Stimulated activated CD4-positive, alpha-beta T cell treated with anti-CD3 and anti-CD28 coated beads, Interleukin-15, amount 100 ng/mL, for 24 hours (primary cell): ENCODE measurements at regions not wholly inside any gene's neighbourhood (a gene's known extent, or its start where the extent isn't known, plus 50 kb on each side); places are given as distances from the start of the nearest gene placed in this dataset.
"Not testable (repeated sequence)": the region's sequence is repeated elsewhere in the genome, so short reads cannot be mapped to it uniquely, and the experiment has no call there.

Source experiments
- DNase-seq: peaks from one replicate; pipeline ENCODE4 v3.0.0-alpha.2; 2020

GRCh38 chr2:122519821-122520611 lies 764.6 kb downstream of the TSN start:
- DNase-seq = no peak

GRCh38 chr2:122523143-122523542 lies 767.7 kb downstream of the TSN start:
- no peak for DNase-seq

GRCh38 chr2:122523981-122524380 lies 768.5 kb downstream of the TSN start:
- DNase-seq = no peak

GRCh38 chr2:122525336-122525735 lies 769.9 kb downstream of the TSN start:
- DNase-seq = no peak

GRCh38 chr2:122528061-122528460 lies 772.6 kb downstream of the TSN start:
- DNase-seq = no peak

GRCh38 chr2:122528958-122529705 lies 773.7 kb downstream of the TSN start:
- DNase-seq = no peak

GRCh38 chr2:122530814-122531213 lies 775.4 kb downstream of the TSN start:
- no peak for DNase-seq

GRCh38 chr2:122531290-122532071 lies 776.0 kb downstream of the TSN start:
- DNase-seq = no peak

- no peak for DNase-seq
Observed at GRCh38 chr2:122532072-122532344, 776.6 kb downstream of the TSN start.

- no peak for DNase-seq
Observed at GRCh38 chr2:122532481-122532880, 777.0 kb downstream of the TSN start.

GRCh38 chr2:122535960-122536505 lies 780.6 kb downstream of the TSN start:
- DNase-seq = no peak

GRCh38 chr2:122539311-122539710 lies 783.9 kb downstream of the TSN start:
- no peak for DNase-seq

- no peak for DNase-seq
Observed at GRCh38 chr2:122539920-122540319, 784.5 kb downstream of the TSN start.

- no peak for DNase-seq
Observed at GRCh38 chr2:122542236-122542635, 786.8 kb downstream of the TSN start.

GRCh38 chr2:122542646-122543045 lies 787.2 kb downstream of the TSN start:
- DNase-seq = no peak

GRCh38 chr2:122543815-122544214 lies 788.4 kb downstream of the TSN start:
- DNase-seq = no peak

GRCh38 chr2:122545821-122546220 lies 790.4 kb downstream of the TSN start:
- DNase-seq = no peak

- DNase-seq = no peak
Observed at GRCh38 chr2:122562775-122563174, 807.3 kb downstream of the TSN start.

- no peak for DNase-seq
Observed at GRCh38 chr2:122563781-122564180, 808.3 kb downstream of the TSN start.

- DNase-seq = no peak
Observed at GRCh38 chr2:122564843-122565242, 809.4 kb downstream of the TSN start.

- DNase-seq = no peak
Observed at GRCh38 chr2:122565364-122565763, 809.9 kb downstream of the TSN start.

- DNase-seq = no peak
Observed at GRCh38 chr2:122570641-122571040, 815.2 kb downstream of the TSN start.

- not testable (repeated sequence) for DNase-seq
Observed at GRCh38 chr2:122571471-122571870, 816.0 kb downstream of the TSN start.

- DNase-seq = no peak
Observed at GRCh38 chr2:122575076-122575475, 819.6 kb downstream of the TSN start.
